Stimulated activated CD4-positive, alpha-beta T cell treated with anti-CD3 and anti-CD28 coated beads, Interleukin-2, amount 100 ng/mL, for 24 hours (primary cell): ENCODE measurements at regions not wholly inside any gene's neighbourhood (a gene's known extent, or its start where the extent isn't known, plus 50 kb on each side); places are given as distances from the start of the nearest gene placed in this dataset.

ENCODE experiments used
- DNase-seq, 2 donors: peaks; one replicate each; pipeline ENCODE4 v3.0.0-alpha.2; 2020

DNA sequence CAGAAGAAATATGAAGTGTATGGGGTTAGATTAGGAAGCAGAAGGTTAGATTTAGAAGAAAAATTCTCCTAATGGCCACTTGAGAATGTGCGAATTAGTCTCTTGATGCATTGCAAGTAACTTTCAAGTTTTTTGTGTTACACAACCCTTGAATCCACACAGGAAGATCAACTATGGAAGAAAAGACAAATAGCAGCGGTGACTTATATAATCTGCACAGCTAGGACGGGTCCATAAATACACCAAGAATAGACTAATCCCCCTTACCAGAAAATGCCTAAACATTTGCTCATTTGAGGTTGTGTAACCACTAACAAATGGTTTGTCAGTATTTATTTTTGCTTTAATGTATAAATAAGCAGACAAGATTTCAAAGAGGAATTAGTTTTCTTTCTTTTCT, 182.6 kb downstream of the TGFB2 start:
- DNase-seq = no peak

DNA sequence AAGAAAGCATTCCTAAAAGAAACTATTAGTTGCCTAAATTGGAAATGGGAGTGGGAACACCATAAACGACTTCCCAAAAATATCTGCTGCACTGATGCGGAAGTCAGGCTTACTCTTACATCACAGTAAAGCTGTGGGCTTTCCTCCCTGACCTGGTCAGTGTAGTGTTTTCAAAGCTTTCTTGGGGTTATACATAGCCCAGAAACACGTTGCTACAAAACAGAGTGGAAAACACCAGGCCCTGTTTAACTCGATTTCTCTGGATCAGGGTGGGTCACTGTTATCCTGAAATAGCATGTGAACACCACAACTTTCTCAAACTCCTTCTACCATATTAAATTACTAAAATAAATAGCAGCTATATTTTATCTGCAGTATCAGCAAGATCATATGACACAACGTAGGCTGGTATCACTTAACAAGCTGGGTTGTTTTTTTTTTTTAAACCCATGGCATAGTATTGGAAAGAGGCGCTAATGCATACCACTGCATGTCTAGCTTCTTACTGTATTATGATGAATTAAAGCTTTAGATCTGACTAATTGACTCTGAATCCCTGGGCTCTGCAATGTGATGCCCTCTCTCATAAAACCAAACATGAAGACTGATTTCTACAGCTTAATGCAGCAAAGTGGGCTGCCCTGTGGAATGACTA, 184.6 kb downstream of the TGFB2 start:
- no peak for DNase-seq

DNA sequence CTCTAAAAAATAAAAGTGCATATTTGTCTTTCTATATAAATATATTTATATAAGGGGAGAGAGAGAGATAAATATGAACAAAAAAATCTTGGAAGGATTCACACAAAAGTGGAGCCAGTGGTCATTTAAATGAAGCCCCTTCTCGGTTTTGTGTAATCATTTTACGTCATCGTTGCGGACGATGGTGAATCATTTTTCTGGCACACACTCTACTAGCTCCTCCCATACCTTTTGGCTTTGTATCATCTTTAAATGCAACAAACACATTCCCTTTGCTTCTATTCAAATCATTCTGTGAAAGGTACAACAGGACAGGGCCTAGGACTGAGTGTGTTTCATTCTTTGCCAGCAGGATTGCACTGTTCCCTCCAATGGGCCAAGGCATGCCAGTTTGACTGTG, 186.8 kb downstream of the TGFB2 start:
- no peak for DNase-seq

DNA sequence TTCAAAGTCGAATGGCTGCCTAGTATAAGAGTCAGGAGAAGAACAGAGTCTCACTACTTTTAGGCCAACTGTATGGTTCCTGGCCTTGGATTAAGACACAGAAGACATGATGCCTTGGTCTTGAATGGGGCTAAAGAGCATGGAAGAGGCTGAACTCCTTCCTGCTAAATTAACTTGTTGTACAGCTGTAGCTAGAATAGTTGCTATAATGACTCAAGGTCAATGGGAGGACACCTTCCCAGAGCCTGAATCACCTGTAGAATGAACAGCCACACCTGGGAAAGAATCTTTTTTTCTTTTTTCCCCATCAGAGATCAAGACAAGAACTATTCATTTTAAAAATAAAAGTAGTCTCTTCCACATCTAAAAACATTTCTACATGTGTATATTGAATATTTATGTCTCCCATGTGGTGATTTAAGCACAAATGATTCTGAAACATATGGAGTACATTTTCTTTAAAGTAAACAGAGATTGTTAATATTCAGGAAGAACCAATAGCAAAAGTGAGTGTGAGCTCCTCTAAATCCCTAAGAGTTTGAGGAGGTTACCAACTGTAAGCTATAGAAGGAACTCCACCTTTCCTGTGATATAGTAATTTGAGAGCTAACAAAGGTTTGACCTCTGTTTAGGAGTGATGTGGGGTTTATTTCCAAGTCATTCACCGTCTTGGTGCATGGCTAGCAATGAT, 191.3 kb downstream of the TGFB2 start:
- DNase-seq = no peak

DNA sequence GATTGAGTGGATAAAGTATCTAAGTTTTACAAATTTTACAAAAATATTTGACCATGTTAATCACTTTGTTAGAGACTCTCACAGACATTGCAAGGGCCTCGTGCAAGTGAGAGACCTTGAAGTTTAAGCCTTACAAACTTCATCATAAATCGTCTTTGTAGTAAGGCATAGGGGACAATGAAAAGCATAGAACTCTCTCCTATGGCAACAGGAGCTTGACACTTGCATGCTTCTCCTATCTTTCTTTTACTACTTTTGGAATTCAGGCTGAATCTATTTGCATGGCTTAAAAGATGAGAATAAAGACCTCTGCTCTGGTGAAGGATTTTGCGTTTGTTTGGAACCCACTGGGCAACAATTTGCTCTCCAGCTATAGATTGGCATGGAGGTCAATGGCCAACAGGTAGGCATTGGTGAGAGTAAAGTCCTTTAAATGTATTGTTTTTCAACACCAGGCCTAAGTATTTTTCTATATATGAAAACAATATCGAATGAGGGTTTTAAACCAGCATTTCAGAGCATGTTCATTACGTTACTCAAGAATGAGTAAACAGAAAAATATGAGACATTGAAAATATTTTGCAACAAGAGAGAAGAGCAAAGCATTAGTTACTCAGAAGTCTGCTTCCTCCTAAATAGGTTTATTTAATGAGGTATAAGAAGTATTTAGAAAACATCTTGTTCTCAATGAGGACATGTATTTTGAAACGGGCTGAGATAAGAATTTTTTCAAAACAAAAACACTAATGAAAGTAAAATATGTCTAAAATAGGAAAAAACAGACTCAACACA, 192.2 kb downstream of the TGFB2 start:
- DNase-seq = no peak

DNA sequence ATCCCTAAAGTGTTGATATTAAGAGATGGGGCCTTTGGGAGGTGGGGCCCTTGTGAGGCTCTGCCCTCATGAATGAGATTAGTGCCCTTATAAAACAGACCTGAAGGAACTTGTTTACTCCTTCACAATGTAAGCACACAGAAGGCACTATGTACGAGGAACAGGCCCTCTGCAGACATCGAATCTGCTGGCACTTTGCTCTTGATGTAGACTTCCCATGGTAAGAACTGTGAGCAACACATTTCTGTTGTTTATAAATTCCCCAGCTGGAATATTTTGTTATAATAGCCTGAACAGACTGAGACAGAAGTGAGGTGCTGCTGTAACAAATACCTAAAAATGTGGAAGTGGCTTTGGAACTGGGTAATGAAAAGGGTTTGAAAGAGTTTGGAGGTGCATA, 193.2 kb downstream of the TGFB2 start:
- no peak for DNase-seq

DNA sequence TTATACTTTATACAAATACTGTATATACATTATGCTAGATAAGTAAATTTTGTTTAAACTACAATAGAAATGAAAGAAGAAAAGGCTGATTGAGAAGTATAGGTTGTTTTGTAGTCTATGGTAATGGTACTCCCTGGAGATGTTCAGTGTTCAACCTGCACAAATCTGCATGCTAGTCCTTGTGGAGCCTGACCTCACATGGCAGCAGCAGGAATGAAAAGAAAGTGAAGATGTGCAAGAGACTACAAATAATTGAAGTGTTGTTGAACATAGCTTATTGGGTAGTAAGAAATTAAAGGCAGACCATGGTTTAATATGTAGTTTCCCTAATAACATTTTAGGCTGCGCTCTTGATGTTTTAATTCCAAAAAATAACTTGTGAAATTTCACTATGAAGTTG, 201.2 kb downstream of the TGFB2 start:
- no peak for DNase-seq

DNA sequence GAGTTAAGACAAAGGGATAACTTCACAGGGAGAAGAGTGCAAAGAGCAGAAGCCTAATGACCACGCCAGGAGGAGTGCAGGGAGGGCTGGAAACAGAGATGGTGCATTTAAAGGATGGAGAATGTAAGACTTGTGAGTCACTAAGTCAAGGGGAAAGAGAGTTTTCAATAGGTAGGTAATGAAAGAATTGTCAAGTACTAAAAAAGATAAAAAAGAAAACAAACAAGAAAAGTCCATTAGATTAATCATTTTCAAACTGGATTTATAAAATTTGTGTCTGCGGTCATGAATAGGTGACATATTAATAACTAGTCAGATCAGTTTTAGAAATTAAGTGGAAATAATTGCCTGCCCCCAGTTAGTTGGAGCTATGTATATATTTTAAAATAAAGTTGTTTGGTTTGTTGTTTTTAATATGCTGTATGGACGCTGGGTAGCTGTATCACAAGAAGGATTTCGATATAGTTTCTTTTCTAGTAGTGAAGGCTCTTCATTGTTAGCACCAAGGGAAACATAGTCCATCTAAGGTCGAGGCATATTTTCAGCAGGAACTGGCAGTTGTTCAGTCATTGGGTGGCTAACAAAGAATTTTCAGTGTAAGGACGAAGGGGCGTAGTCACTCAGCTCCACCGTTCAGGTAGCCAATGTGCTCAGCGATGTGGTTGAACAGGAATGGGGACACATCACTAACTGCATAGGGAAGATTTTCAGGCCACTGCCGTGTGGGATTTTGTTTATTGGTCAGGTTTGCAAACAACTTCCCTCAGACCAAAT, 203.0 kb downstream of the TGFB2 start:
- DNase-seq = no peak

DNA sequence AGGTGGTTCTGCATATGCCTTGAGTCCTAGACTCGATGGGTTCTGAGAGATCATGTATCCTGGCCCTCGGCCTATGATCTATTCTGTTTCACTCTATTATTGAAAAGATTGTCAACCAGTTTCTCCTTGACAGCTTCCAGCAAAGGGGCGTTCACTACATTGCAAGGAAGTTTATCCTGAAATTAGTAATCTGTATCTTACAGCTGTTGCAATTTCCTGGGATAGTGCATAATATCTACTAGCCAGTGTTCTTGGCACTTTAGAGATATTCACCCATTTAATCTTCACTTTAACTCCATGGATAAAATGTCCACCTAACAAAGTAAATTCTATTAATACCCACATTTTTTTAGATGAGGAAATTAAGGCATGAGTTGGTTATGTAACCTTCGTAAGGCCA, 203.6 kb downstream of the TGFB2 start:
- no peak for DNase-seq

DNA sequence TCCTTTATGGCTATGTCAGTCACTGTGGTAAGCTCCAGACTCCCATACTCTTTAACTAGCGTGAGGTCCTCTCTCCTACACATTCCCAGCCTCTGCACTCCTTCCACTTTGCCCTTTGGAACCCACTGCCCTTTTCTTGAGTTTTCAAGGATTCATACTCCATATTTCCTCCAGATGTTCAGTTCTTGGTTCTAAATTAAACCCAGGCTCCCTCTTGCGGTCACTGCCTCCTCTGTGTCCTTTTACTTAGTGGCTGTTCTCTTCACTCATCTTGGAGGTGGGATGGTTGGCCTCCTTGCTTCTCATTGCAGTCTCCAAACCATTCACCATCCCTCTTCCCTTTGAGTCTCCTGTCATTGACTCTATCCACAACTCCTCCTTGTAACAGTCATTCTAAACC, 208.1 kb downstream of the TGFB2 start:
- no peak for DNase-seq

DNA sequence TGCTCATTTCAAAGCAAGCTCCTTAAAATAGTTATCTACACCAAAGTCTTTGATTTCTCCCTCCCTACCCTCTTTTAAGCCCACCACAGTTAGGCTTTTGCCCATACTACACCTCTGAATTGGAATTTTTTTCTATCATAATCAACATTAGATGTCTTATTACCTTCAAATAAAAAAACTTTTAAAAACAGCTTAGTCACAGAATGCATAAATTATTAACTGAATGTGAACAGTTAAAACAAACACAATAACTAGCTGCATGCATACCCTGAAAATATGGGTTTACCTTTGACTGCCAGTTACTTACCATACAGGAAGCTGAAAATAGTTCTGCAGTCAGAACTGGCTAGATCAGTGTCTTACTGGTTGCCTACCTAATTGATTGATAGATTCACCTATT, 210.9 kb downstream of the TGFB2 start:
- no peak for DNase-seq

DNA sequence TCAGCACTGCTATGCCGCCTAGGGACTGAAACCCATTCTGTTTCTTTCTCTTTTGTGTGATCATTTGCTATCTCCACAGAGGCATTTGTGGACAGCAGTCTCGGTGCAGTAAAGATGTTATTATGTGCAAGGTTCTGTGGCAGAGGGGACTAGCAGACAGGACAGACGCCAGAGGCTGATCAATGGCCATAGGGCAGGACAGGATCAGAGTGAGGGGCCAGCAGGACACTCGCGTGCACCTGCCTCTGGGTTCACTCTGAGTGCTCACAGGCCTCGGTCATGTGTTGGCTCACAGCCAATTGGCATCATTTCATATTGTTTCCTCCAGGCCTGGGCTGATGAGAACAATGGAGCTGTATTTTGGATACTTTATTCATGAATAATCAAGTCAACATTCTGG, 212.6 kb downstream of the TGFB2 start:
- DNase-seq = no peak

DNA sequence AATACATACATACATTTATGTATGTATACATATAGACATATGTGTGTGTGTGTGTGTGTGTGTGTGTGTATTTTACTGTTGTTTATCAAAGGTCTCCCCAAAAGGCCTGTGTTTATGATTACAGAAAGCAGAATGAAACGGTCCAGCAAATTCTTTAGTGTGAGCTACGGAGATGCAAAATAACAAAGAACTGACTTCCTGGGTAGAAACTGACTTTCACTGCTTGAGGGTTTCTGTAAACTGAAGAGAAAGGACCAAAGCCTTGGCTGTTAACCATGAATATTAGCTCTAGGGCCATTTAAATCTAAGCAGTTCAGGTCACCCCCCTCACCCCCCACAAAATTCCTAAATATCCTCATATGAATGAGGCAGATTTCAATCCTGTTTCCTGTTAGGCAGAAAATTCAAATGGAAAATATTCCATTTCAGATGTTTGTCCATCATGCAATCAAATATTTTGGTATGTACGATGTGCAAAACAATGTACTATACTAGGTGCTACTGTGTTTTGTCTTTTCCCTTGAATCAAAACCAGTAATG, 213.2 kb downstream of the TGFB2 start:
- no peak for DNase-seq

DNA sequence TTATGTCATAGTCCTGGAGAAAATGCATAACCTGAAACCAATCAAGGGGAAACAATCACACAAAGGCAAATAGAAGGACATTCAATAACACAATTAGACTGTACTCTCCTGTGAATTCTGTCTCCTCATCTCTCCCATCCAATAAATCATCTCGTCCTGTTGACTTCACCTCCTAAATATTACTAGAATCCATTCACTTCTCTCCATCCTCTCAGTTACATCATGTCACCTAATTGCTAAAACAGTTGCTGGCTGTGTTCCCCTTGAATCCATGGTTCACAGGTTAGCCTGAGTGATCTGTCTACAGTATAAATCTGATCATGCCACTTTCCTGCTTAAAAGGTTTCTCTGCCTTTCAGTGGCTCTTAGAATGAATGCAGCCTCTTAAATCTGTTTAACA, 220.2 kb downstream of the TGFB2 start:
- DNase-seq = no peak

DNA sequence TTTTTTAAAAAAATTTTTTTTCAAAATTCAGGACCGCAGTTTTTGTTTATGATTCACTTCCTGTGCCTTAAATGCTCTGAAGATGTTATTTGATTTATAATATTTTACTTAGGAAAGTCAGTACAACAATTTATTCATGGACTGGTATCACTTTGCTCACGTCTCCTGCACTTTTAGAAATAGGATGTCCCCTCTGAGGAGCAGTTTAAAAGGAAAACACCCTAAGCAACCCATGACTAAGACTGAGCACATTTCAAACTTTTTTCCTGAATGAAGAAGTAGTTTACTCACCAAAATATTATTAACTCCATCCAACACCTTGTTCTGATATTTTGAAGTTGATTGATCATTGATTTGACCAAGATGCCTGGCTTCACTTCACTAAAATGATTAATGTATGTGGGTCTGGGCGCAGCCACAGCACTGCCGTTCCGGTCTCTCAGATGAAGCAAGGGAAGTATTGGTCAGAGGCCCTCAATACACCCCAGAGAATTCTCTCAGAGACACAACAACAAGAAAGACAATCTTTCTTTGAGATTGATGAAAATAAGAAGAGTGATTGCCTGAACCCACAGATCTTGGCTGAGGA, 223.9 kb downstream of the TGFB2 start:
- DNase-seq = no peak

DNA sequence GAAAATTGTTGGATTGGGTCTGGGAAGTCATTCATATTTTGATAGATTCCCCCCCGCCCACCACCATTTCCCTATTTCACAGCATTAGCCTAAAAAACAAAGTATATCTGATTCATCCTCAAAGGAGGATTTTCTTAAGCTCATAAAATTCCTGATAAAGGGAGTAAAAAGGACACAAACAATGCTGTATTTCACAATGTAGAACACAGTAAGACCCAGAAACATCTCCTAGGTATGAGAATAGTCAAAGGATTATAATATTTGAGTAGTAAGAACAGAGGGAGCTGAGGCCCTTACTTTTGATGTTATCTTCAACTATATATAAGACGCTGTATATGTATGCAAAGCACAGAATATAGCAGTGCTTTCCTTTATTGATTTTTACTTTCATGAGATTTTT, 225.3 kb downstream of the TGFB2 start:
- DNase-seq = no peak

DNA sequence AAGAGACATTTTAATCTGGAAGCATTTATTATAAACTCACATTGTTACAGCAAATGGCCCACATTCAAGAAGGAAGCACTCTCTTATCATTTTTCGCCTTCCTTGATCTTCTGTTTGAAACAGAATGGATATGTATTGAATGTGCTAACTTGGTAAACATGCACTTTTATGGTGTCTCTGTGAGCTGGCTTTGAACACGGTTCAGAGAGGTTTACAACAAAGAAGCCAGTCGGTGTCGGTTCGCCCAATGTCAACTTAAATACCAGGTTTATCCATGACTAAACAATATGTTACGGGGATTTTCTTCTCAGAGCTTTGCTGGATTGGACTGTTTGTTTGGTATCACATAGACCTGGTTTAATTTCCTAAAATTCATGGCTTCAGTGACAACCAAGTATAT, 226.4 kb downstream of the TGFB2 start:
- DNase-seq = no peak

DNA sequence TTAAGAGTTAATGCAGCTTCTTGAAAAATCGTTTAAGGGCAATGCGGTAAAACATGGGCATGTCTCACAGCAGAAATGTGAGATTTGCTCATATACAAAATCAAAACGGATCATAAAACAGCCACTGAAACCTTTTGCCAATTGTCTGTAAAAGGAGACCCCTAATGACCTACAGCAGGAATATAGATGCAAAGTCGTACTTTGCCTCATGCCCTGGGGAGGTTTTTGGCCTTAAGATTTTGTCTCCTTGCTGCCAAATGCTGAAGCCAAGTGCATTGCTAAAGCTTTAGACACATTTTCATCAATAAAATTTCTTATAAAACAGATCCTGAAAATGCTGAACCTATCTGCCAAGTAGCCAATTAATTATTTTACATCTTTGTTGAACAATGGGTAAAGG, 226.9 kb downstream of the TGFB2 start:
- no peak for DNase-seq

DNA sequence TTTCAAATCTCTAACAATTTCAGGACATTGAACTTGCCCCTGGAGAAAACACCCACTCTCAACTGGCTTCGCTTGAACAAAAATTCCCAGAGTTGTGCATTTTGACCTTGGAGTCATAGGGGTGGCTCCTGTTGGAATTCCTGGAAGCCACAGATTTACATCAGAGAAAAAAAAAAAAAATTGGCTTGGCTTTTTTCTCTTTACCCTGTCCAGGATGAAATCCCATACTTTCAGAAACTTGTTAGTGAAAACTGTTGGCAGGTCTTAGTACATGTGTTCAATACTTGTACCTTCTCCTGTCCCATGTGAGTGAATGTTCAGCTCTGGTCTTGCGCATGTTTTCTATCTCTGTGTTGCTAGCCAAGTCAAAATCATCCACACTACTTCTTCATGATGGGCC, 228.8 kb downstream of the TGFB2 start:
- DNase-seq = no peak

DNA sequence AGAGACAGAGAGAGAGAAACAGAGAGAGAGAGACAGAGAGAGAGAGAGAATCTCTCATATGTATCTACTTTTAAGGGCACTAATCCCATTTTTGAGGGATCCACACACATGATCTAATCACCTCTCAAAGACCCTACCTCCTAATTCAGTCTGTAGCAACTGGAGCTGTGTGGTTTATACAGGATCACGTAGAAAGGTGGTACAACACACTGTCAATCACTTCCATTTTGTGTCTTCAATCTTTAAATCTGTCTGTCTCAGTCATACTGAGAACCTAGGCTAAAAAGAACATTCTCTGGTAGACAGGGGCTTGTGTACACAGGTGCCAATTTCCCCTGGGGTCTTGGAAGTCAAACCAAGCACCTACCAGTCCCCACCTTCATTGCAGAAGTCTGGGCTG, 229.9 kb downstream of the TGFB2 start:
- DNase-seq = no peak

DNA sequence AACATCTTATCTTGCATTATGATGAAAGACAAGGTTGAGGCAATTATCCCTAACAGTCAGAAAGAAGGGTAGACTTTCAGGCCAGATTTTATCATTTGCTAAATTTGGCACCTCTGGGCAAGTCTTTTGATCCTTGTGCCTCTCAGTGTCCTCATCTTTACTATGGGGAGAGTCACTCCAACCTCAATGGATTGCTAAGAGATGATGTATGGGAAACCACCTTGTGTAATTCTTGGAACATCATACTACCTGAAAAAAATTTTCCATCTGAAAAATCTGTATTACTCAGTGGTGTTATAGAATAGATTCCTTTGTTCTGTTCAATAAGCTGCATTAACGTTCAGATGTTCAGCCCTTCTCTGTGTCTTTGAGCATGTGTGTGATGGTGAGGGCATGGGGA, 230.7 kb downstream of the TGFB2 start:
- DNase-seq = no peak

DNA sequence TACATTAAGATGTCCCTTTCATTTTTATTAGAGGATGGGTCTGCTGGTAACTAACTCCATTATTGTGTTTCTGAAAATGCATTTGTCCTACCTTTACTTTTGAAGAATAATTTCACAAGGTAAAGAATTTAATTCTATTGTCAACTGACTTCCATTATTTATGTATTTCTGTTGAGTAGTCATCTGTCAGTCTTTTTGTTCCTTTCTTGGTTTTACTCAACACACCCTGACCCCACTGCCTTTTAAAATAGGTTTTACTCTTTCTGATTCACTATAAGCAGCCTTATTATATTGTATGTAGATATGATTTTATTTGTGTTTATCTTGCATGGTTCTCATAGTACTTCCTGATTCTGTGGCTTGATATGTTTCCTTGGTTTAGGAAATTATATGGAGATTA, 237.5 kb downstream of the TGFB2 start:
- DNase-seq = no peak
